Smooth muscle cell of the brain vasculature (primary cell): ENCODE measurements at regions not wholly inside any gene's neighbourhood (a gene's known extent, or its start where the extent isn't known, plus 50 kb on each side); places are given as distances from the start of the nearest gene placed in this dataset.
"Not testable (repeated sequence)": the region's sequence is repeated elsewhere in the genome, so short reads cannot be mapped to it uniquely, and the experiment has no call there.

Experiments
- DNase-seq: peaks from one replicate; pipeline ENCODE4 v3.0.0-alpha.2; 2012; ENCODE audit warnings: low read depth, low spot score

DNA sequence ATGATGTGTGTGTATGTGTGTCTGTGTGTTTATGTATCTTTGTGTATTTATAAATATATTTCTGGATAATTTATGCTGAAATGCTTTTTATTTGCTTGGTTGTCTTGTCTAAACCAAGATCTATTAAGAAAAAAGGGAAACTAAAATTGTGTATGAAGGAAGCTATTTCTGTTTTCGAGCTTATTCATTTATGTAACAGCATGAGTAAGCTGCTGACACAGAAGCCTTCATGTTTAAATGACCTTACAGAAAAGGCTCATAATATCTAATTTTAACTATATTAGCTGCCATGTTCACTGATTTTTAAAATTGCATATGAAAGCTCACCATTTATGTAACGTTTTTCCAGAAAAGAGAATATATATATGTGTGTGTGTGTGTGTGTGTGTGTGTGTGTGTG, 392.8 kb downstream of the PTH2R start:
- DNase-seq = no peak

DNA sequence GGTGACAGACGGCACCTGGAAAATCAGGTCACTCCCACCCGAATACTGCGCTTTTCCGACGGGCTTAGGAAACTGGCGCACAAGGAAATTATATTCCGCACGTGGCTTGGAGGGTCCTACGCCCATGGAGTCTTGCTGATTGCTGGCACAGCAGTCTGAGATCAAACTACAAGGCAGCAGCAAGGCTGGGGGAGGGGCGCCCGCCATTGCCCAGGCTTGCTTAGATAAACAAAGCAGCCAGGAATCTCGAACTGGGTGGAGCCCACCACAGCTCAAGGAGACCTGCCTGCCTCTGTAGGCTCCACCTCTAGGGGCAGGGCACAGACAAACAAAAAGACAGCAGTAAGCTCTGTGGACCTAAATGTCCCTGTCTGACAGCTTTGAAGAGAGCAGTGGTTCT, 394.3 kb downstream of the PTH2R start:
- not testable (repeated sequence) for DNase-seq

GRCh38 chr2:208807756-208808155, 401.2 kb downstream of the PTH2R start:
- DNase-seq = no peak

GRCh38 chr2:208811885-208812284, 405.3 kb downstream of the PTH2R start:
- not testable (repeated sequence) for DNase-seq

GRCh38 chr2:208819190-208819589, 412.6 kb downstream of the PTH2R start:
- no peak for DNase-seq

DNA sequence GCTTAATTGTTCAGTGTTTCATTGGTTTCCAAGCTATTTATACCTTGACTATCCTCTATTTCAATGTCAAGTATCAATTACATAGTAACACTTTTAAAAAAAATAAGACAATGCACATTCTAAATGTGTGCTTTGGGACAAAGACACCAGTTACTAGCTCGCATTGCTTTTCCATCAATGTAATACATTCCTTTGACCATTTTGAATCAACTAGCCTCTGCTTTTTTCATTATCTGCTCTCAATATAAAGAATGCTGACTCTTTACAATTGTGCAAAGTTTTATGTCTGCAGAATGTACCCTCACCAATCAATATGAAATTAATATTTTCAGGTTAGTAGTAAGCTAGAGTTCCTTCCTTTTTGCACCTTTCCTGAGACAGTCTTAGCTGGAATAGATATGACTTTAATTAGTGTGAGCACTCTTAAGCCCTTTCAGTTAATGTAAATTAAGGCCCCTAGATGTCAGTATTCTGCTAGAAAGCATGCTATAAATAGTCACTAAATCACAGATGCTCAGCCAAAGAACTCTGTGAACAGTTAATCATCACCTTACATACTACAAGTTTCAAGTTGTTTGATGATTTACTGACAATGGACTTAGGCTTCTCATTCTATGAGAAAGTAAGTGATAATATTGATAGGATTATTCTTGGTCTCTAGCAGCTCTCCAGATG, 413.6 kb downstream of the PTH2R start:
- no peak for DNase-seq

GRCh38 chr2:208827109-208827508, 420.5 kb downstream of the PTH2R start:
- no peak for DNase-seq

GRCh38 chr2:208827549-208828221, 421.1 kb downstream of the PTH2R start:
- no peak for DNase-seq

DNA sequence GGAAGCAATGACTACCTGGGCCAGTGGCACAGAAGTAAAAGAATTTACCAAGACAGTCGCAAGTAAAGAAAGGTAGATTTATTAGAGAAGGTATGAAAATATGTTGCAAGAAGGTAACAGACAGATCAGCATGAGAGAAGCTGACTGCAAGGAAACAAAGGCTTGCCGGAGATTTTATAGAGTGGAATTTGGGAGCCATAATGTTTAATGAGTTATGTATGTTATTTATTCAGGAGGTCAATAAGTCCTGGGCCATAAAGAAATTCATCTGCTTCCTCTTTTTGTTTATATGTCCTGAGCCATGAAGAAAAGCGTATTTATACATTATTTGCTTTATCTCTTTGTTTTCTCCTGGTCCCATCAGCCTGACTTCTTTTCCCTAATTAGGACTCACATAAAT, 423.6 kb downstream of the PTH2R start:
- DNase-seq = no peak

DNA sequence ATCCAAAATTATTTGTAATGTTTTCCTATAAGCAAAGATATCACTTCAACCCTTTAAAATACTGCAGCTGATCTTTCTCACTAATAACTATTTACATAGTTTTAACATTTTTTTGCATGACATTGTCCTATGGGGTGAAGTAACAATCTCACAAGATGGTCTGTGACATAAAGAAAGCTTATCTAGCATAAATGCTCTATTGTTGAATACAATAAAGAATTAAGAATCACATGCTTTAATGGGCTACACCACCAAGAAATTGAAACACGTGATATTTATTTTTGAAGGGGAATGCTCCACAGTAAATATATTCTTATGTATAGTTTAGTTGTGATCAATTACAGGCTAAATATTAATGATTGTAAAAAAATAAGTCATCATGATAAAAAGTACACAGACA, 441.1 kb downstream of the PTH2R start:
- DNase-seq = no peak

DNA sequence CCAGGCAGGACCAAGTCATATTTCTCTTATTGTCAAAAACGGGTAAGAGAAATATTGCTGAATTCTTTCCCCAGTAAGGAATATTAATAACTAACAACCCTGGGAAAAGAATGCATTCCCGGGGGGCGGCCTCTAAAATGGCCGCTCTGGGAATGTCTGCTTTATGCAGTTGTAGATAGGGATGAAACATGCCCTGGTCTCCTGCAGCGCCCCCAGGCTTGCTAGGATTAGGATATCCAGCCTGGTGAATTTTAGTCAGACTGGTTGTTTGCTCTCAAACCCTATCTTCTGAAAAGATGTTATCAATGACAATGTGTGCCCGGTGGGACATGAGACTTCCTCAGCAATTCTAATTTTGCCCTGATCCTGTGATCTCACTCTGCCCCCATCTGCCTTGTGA, 448.1 kb downstream of the PTH2R start:
- no peak for DNase-seq

GRCh38 chr2:208867374-208867773, 460.8 kb downstream of the PTH2R start:
- no peak for DNase-seq

DNA sequence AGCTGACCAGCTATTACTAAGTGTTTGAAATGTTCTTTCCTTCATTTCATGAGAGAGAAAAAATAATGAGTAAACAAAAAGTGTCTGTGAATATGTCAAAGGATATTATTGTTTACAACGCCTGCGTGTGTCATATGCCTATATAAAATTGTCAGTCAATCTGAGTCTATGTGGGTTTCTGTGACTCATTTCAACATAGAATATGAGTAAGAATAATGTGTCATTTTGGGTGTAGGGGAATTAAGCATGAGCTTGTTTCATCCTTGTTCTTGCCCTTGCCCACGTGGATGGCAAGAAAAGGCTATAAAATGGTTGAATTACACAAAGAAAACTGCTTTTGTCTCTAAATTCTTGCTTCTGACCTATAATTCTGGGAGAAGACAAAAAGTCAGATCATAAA, 466.0 kb downstream of the PTH2R start:
- DNase-seq = no peak

DNA sequence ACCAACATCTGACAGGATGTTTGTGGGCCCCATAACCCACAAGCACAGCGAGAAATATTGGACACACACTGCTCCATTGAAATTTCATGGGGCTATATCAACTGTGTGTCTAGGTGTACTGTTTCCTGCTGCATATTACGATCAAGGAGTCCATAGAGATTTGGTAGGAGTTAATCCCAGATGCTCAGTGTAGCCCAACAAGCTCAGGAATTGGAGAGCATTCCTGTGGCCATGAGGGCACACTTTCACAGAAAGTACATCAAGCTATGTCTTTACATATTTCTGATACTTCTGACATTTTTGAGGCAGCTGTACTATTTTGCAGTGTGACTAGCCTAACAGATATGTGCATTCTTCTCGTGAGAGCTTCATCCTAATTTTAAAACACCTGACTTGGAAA, 473.1 kb downstream of the PTH2R start:
- DNase-seq = no peak

DNA sequence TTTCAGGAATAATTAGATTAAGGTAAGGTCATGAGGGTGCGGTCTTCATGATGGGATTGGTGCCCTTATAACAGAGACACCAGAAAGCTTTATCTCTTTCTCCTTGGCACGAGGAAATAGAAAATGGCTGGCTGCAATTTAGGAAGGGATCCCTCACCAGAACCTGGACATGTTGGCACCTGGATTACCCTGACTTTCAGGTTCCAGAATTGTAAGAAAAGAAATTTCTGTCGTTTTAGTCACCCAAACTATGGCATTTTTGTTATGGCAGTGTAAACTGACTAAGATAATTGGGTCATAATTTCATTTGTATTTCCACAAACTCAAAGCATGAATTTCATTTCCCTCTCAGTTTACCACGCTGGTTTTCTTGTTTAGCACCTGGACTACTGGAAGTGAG, 473.6 kb downstream of the PTH2R start:
- no peak for DNase-seq

GRCh38 chr2:208890486-208890885, 483.9 kb downstream of the PTH2R start:
- DNase-seq = no peak

- DNase-seq = no peak
Observed at GRCh38 chr2:208892203-208892602, 485.6 kb downstream of the PTH2R start.

DNA sequence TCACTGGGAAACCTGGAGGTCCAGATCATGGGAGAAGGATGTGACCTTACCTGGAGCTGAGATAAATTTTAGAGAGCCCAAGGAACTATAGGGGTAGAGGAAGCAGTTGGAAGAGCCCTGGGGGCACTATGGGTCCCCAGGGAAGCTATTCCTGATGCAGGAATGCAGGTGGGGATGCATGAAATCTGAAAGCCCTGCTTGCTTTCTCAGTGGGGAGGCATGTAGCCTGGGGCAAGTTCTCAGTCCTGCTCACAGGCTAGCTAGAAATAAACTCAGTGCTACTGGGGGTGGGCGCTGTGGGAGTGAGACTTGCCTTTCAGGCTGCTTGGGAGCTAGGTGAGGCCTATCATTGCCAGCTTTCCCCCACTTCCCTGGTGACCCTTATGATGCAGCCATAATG, 499.7 kb downstream of the PTH2R start:
- no peak for DNase-seq

DNA sequence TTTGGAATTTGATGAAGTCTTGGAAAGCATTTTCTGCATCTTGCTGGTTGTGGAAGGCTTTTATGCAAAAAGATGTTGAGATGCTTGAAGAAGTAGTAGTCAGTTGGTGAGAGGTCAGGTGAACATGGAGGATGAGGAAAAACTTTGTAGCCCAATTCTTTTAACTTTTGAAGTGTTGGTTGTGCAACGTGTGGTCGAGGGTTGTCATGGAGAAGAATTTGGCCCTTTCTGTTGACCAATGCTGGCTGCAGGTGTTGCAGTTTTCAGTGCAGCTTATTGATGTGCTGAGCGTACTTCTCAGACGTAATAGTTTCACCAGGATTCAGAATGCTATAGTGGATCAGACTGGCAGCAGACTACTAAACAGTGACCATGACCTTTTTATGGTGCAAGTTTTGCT, 508.4 kb upstream of the MAP2 start:
- no peak for DNase-seq

GRCh38 chr2:208916881-208917280, 507.0 kb upstream of the MAP2 start:
- DNase-seq = no peak

GRCh38 chr2:208921358-208921757, 502.5 kb upstream of the MAP2 start:
- DNase-seq = not testable (repeated sequence)

- DNase-seq = no peak
Observed at GRCh38 chr2:208927867-208928266, 496.0 kb upstream of the MAP2 start.

DNA sequence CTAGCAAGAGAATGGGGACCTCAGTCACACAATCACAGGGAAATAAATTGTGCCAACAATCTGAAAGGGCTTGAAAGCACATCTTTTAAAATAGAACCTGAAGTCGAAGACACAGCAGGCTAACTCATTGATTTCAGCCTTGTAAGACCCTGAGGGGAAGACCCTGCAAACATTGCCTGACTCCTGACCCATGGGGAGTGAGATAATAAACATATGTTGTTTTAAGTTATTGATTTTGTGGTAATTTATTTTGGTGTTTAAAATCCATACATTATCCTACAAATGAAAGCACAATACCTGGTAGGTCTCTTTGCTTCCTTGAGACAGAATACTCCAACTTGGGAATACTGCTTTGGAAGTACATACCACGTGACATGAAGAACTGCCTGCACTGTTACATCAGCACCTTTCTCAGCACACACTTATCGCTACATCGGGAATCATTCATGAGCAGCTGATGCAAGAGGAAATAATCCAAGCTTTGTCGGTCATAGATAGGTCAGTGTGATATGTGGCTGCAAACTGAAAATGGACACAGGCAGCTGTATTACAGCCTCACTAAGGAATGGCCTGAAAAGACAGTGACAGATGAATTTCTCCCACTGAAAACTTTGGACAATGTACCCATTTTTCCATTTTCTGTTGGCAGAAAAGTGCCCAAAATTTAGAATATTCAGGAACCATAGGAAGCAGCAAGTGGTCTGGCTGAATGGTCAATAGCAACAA, 494.5 kb upstream of the MAP2 start:
- no peak for DNase-seq
